ENCODE measurements at regions not wholly inside any gene's neighbourhood (a gene's known extent, or its start where the extent isn't known, plus 50 kb on each side); places are given as distances from the start of the nearest gene placed in this dataset.
"Not testable (repeated sequence)": the region's sequence is repeated elsewhere in the genome, so short reads cannot be mapped to it uniquely, and the experiment has no call there.

DNA sequence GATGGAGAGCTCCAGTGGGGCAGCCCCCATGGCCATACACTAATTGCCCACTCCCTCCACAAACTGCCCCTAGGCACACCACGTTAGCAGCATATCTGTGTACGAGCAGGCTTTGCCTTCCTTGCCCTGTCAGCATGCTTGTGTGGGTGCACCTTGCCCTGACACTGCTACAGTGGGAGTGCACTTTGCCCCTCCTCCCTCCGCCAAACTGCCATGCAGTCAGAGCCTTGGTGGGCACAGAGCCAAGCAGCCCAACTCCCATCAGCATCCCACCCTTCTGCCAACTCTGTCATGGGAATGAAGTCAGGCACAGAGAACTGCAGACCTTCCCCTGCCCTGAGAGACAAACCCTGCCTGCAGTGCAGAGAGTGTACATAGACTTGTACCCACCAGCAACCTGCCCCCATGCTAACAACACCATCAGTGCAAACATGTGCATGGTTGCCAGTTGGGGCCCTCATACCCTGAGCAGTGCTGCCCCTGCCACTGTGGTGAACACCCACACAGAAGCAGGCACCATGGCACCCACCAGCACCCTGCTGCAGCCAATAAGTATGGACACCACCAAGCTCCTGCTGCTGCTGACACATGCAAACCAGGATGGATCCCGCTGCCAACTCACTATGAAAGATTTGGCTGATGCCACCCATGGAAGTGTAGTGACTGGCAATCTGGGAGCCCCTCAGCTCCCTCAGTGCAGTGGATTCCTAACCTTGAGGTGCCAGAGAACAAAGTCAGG is 1197.7 kb upstream of the CELF2 start:
- no peak for DNase-seq (ENCODE audit: low read depth, low spot score)

DNA sequence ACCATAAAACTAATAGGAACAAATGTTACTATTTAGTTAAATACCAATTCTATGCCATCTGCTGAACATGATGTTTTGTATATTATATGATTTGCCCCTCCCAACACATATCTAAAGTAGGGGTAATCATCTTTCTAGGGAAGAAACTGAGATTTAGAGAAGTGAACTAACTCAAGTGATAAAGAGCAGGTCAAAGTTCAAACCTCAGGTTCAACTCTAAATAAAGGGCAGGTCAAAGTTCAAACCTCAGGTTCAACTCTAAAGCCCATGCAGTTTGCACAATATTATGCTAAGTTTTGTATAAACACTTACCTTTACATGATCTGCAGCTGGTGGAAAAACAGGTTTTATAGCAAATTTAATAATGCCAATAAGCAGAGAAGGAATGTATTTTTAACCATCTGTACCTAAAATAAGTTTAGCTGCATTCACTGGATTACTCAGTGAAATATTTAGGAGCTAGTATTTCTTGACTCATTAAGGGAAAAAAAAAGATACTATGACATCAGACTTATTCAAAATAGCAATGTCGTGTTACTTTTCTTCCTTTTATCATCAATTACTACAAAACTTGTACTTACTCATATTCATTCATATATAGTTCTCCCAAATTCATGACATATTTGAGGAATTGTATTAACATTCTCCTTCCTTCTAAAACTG is 1194.3 kb upstream of the CELF2 start:
- DNase-seq (ENCODE audit: low read depth, low spot score): no peak

DNA sequence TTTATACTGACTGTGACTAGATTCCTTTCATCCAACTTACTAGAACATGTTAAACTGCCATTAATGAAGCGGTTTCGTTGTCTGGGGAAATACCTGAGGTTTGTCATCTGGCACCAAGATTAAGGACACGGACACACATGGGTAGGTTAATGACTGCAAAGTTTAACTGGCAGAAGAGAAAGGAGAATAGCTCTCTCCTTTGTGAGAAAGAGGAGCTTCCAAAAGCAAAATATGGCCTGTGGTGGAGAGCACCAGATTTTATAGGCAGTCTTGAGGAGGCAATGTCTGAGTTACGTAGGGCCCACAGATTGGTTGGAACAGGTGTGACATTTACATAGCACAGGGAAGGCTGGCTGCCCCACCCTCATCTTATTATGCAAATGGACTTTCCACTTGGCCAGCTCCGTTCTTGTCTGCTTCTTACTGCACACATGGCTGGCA is 1193.0 kb upstream of the CELF2 start:
- no peak for DNase-seq (ENCODE audit: low read depth, low spot score)

DNA sequence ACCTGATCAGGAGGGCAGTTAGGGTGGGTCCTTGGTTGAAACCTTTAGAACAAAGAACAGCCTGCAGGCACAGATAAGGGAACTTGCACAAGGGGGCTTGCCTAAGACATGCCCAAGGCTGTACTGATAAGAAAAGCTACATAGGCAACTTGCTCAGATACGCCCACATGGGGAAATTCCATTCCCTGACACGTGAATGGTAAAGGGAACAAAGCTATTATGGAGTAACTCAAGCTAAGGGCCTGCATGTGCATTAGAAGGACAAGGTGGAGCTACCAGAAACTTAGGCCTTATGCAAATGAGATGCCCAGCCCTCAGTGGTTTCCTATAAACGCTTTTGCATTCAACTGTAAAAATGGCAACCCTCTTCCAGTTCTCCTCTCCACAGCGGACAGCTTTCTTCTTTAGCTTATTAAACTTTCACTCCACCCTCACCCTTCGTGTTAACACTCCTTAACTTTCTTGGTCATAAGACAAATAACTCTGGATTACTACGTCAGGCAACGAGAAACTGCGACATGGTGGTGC is 1192.1 kb upstream of the CELF2 start:
- no peak for DNase-seq (ENCODE audit: low read depth, low spot score)

DNA sequence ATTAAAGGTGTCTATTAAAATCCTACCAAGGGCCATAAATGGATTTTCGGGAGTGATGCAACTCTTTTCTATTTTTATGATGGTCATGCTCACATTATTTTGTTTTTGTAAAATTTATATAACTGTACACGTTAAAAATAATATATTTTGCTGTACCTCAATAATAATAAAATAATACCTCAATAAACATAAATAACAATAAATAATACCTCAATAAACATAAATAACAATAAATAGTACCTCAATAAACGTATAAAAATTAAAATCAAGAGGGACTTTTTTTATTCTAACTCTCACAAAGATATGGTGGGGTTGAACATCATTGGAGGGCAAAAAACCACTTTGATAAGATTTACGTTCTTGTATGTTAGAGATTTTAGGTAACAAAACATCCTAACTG is 1189.6 kb upstream of the CELF2 start:
- DNase-seq (ENCODE audit: low read depth, low spot score): no peak

DNA sequence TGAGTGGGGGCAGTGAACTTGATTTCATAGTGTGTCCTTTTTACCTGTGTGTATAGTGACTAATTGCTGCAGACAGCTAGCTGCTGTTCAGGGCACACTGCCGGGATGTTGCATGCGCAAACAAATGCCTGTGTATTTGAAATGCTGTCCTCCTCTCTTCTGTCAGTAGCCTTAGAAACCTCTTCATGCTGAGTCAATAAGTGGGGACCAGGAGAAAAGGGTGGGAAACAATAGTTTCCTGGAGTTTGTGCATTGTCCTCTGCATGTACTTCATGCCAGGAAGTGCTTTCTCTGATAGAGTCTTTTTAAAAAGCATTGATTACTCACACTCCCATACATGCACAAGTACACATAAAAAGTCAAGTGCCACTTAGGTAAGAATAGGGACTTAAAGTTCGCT is 1183.7 kb upstream of the CELF2 start:
- no peak for DNase-seq (ENCODE audit: low read depth, low spot score)

DNA sequence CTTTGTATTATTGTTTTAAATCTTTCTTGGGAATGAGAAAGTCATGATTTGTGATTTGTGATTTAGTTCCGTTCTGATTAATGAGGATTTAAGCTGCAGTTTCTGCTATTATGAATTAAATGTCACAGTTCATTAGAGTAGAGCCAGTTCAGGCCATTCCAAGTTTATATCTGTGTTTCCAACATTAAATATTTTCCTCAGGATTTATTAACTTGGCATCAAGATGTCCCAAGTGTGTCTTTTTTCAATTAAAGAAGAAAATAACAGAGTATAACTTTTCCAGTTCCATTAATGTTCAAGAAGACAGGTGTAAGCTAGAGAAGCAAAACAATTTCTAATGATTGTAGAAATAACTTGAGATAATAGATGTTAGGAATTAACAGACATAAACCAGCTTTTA is 1183.2 kb upstream of the CELF2 start:
- DNase-seq (ENCODE audit: low read depth, low spot score): no peak

DNA sequence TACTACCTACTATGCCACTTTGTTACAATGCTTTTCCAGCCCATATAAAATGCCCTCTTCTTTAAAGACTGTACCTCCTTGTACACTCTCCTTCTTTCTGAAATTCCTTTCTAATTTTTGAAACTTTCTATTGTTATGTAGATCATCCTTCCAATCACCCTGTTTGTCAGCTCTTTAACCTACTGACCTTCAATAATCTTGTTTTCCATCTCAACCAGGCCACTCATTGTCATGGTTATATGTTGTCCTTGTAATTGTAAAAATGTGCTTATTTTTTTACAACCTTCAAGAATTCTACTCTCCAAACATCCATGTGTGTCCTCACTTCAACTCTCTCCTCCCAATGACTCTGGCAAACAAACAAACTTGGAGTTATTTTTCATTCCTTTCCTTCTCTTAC is 1172.6 kb upstream of the CELF2 start:
- no peak for DNase-seq (ENCODE audit: low read depth, low spot score)

DNA sequence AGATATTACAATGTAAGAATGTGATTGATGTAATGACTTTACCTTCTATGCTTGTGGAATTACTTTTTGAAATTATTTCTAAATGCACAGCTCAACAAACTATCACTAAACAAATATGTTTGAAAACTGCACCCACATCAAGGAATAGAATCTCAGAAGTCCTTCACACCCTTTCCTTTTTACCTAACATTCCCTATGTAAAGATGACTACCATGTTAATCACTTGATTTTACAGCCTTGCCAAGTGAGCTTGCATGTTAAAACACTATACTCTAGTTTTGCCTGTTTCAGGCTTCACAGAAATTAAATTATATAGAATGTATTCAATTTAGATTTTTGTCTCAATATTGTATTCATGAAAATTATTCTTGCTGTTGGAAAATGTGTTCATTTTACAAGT is 1169.4 kb upstream of the CELF2 start:
- no peak for DNase-seq (ENCODE audit: low read depth, low spot score)

DNA sequence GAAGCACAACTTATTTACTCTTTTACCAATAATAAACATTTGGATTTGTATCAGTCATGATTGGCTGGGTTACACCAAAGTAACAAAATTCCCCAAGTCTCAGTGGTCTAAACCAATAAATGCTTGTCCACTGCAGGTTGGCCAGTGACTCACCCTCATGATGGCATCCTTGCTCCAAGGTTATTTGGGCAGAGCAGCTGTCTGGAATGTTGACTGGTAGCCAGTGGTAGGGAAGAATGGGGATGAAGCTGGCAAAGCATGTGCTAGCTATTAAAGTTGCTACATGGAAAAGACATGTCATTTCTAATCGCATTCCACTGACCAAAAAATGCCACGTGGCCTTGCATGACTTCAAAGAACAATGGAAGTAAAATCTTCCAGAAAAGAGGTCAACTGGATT is 1168.7 kb upstream of the CELF2 start:
- no peak for DNase-seq (ENCODE audit: low read depth, low spot score)

DNA sequence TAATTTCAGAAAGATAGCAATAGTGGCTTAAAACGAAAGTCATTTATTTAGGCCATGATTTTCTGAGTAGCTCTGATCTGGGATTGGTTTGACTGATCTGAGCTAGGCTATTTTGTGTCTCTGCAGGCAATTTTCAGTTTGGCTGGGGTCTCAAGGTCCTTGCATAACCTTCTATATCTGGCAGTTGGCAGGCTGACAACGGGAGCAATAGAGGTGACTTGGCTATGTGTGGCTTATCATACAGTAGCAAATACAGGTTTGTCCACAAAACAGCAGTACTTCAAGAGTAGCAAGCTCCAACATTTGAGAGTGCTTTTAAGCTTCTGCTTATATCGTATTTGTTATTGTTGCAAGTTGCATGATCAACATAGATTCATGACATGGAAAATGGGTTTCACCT is 1167.3 kb upstream of the CELF2 start:
- DNase-seq (ENCODE audit: low read depth, low spot score): no peak

DNA sequence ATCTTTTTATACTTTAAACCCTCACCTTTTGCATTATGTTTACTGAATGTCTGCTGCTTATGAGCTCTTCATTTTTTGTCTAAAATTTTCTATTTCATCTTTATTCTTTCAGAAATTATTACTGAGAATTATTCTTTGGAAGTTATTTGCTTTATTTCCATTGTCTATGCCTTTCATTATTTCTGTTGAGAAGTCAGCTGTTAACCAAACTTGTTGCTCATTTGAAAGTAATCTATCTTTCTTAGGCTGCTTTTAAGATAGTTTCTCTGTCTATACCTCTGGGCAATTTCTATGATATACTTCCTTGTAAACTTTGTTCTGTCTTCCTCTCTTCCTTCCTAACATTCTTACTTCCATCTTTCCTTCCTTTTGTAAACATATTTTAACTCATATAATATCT is 1165.9 kb upstream of the CELF2 start:
- no peak for DNase-seq (ENCODE audit: low read depth, low spot score)

DNA sequence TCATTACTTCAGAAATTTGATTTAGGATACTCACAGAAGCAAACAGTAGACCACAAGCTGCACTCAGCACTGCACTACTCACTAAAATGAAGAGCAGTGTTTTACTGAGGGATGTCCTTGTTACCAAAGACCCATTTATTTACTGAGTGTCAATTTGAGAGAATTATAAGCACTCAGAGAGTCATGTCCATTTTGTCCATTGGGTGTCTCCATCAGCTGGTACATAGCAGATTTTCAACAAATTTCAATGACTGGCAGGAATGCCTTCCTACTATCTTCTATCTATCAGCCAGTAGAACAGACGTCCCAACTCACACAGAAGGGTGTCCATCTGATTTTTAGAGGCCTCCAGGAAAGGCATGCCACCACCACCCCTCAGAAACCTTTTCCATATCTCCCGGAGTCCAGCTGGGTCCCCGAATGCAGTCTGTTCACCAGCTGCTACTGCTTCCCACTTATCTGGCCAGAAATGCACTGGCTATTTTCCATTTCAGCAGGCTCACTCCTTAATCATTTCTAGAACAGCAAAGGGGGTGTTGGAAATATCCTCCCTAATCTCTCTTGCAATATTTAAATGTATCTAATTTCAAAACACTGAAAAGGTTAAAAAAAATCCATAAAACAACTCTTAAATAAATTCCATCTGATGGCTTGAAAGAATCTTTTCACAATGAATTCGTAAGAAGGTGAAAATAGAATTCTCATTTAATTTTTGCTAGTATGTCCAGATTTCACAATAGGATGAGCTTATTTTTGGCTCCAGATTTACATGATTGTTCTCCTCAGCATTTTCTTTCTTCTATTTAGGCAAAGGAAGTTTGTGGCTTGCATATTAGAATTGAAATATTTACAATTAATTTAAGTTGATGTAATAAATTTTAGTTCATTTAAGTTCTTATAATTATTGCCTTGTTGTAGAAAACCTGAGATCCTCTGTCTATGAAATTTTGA is 1164.0 kb upstream of the CELF2 start:
- DNase-seq (ENCODE audit: low read depth, low spot score): no peak

DNA sequence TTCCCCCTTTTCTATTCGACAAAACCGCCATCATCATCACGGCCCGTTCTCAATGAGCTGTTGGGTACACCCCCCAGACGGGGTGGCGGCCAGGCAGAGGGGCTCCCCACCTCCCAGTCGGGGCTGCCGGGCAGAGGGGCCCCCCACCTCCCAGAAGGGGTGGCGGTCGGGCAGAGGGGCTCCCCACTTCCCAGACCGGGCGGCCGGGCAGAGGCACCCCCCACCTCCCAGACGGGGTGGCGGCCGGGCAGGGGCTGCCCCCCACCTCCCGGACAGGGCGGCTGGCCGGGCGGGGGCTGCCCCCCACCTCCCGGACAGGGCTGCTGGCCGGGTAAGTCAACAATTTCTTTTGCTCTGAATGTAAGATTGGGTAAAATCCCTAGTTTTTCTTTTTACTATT is 1162.2 kb upstream of the CELF2 start:
- DNase-seq (ENCODE audit: low read depth, low spot score): not testable (repeated sequence)

DNA sequence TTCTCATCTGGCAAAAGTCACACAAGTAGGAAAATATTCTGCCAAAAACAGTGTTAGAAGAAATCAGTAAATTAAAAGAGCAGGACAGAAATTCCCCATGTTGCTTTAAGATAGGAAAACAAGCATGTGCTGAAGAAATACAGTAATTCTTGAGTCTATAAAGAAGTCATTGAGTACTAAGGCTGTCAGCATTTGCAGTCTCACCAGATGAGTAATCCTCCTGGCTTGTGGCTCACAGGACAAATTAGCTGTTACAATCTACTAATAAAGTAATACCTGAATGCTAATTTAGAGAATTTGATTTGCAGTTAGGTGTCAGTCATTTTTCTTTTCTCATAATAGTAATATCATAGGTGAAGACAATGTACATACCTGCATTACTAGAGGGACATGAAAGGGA is 1158.9 kb upstream of the CELF2 start:
- DNase-seq (ENCODE audit: low read depth, low spot score): no peak

DNA sequence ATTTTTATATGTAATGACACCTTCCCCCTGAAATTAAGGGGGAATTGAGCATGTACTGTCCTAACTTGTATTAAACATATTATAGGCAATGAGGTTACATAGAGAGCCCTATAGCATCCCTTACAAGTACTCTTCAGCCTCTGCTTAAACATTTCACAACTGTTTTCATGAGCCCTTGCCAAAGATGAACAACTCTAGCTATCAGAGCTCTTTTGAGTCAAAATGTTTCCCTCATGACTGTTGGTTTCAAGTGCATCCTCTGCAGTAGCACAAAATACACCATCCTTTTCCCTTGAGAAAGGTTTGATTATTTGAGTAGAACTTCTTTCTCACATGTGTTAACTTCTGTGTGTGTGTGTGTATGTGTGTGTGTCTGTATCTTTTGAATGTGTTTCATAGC is 1157.6 kb upstream of the CELF2 start:
- DNase-seq (ENCODE audit: low read depth, low spot score): no peak

DNA sequence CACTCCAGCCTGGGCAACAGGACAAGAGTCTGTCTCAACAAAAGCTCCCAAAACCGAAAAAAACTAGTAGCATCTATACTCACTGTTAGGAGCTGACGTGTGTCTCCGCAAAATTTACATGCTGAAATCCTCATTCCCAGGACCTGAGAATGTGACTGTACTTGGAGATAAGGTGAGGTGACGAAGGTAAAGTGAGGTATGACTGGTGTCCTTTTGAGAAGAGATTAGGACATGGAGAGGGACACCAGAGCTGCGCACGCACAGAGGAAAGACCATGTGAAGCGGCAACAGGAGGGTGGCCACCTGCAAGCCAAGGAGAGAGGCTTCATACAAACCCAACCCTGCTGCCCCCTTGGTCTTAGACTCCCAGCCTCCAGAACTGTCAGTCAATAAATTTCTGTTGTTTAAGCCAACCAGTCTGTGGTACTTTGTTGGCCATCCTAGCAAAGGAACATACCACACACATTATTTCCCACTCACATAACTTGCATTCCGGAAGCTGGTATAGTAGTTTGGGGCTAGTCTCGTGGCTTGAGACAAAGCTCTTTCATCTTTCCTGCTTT is 1154.0 kb upstream of the CELF2 start:
- no peak for DNase-seq (ENCODE audit: low read depth, low spot score)

DNA sequence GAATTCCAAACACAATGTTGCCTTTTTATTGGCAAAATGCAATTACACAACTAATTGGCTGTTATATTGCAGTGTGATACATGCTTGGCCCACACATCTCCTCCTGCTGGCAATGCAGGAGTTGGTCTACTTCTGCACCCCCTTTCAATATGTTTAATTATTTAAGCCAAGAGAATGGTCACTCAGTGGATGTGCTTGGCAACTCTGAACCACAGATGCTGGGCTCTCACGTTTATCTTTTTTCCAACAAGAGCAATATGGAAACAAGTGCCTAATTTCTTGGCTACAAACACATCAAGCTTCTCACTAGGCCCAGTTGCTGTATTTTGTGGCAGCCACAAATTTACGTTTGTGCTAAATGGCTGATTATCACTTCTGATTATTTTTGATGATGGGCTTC is 1149.2 kb upstream of the CELF2 start:
- DNase-seq (ENCODE audit: low read depth, low spot score): no peak

DNA sequence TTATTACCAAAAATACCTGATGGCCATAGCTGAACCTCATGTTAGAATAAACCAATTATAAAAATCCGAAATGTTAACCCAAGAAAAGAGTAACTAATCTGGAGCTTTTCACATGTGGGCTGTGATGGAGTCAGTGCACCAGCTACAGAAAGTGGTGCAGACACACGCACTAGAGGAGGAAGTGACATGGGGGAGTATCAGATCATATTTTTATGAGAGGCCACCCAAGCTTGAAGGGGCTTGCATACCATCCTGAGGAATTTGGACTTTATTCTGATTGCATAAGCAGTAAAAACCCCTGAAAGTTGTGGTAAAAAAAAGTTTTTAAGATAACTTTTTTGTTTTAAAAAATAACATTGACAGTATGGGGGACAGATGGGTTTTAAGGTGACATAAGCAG is 1148.5 kb upstream of the CELF2 start:
- DNase-seq (ENCODE audit: low read depth, low spot score): no peak

DNA sequence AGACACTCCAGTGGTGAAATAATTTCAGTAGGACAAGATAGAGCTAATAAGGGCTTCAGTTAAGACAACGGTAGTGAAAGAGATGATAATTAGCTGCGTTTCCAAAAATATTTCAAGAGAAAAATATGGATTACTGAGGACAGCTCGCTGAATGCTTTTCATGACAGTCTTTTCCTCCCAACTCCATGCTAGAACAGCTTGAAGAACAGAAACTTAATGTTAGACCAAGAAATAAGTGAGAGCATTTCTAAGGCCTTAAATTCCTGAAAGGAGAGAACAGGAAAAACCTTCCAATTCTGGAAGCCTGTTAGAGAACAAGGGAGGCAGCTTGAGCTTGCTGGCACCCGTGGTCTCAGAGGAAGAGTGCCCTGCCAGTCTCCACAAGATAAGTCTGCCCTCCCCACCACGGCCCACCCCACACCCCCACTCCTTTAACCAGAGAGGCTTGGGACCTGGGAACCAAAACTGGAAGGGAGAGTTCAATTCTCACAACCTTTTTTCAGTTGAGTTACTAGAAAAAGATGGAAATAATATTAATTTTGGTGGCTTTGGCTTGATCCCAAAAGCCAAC is 1148.0 kb upstream of the CELF2 start:
- DNase-seq (ENCODE audit: low read depth, low spot score): no peak

DNA sequence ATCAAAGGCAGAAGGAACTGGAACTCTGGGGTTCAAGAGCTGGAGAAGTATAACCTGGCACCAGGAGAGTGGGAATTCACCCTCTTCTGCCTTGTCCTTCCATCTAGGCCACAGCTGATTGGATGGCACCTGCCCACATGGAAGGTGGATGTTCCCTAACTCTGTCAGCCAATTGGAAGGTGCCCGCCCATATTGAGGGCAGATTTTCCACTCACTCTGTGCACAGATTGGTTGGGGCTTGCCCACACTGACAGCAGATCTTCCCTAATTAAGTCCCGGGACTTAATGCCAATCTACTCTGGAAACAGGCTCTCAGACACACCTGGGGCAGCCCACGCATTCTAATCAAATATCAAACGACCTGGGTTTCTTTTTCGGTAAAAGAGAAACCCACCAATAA is 1142.3 kb upstream of the CELF2 start:
- no peak for DNase-seq (ENCODE audit: low read depth, low spot score)

DNA sequence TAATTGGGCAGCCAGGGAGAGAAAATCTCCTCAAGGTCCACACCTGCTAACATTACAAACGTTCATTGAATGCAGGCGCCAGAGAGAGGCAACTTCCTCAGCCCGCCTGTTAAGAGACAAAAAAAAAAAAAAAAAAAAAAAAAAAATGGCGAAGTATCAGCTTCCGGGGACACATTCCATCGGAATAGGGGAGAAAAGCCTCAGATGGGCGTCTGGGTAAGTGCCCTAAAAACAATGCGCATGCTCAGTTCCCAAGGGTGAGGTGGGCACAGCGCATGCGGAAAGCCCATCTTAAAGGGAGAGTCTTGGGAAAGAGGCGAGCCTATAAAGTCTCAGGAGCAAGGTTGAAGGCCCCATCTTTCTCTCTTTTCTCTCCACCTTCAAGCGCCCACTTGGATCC is 1139.7 kb upstream of the CELF2 start:
- no peak for DNase-seq (ENCODE audit: low read depth, low spot score)
